ENCODE measurements at regions not wholly inside any gene's neighbourhood (a gene's known extent, or its start where the extent isn't known, plus 50 kb on each side); places are given as distances from the start of the nearest gene placed in this dataset.

GRCh38 chr1:212164095-212164872 lies 120.9 kb upstream of the PPP2R5A start:
- no peak overlapping the region for H3K4me2 ChIP-seq

GRCh38 chr1:212166244-212166643 lies 119.0 kb upstream of the PPP2R5A start:
- Histone ChIP-seq H3K36me3 (replicated peaks in 1 of 2; ENCODE audit: control insufficient read depth in 1 of 2, insufficient read depth in 2 of 2, low read length in 1 of 2) (no peaks in the 10 kb centered on the region), H2AFZ (ENCODE audit: low read depth) (no peak overlapping the region), H3K27me3 (ENCODE audit: insufficient read depth) (no peaks in the 10 kb centered on the region), H3K27ac (ENCODE audit: low read depth in 2 of 2, low read length in 1 of 2) (no peak overlapping the region), H3K9me2 (no peaks in the 10 kb centered on the region), H3K4me2 (no peak overlapping the region), H3K4me3 (ENCODE audit: low read depth in 2 of 2, low read length in 1 of 2) (no peak overlapping the region), H3K9ac (no peak overlapping the region), H3K79me2 (ENCODE audit: insufficient read depth) (no peaks in the 10 kb centered on the region), H3F3A (replicated peaks; ENCODE audit: insufficient read depth) (peaks cover under 1% of the 10 kb centered on the region), H3K4me1 (ENCODE audit: control insufficient read depth in 1 of 2, insufficient read depth in 2 of 2, low read depth in 1 of 2, low read length in 1 of 2) (peaks cover 9 to 11% of the 10 kb centered on the region in 2 experiments; a peak in 1 of 4 replicates), H3K9me3 (no peaks in the 10 kb centered on the region), H4K20me1 (ENCODE audit: insufficient read depth) (no peaks in the 10 kb centered on the region)
- POLR2A ChIA-PET: no interaction called here
- WGBS (ENCODE audit: low lambda C conversion rate): 84% methylated on average over 4 of the region's 4 CpGs
- no peak for DNase-seq
- CTCF ChIA-PET: no interaction called here
- no peak for TF ChIP-seq FOXM1 (IDR thresholded peaks at IDR 0.05; ENCODE audit: low read depth)
- 0 out of 2 replicates have a peak, but pooled peaks have one; percentile 11 for TF ChIP-seq PBX3 (IDR thresholded peaks at IDR 0.05)
- TF ChIP-seq FOXJ3 (CRISPR knock-in tag; IDR thresholded peaks at IDR 0.05): no peak
- no peak for TF ChIP-seq TCF12 (IDR thresholded peaks at IDR 0.05)

More at GRCh38 chr1:212164095-212164872, 120.9 kb upstream of the PPP2R5A start:
- no peaks in the 10 kb centered on the region for H3K9me3 ChIP-seq
- no peak for TF ChIP-seq ELF1 (IDR thresholded peaks at IDR 0.05)
- TF ChIP-seq FOSL2 (IDR thresholded peaks at IDR 0.05; ENCODE audit: borderline replicate concordance, low read depth): no peak
- TF ChIP-seq CTCF (IDR thresholded peaks at IDR 0.05): no peak
- TF ChIP-seq SMC3 (IDR thresholded peaks at IDR 0.05; ENCODE audit: low read depth, low read length): no peak
- TF ChIP-seq TCF12 (IDR thresholded peaks at IDR 0.05): no peak
- peaks cover 4% of the 10 kb centered on the region for H3F3A ChIP-seq (replicated peaks; ENCODE audit: insufficient read depth)
- no peaks in the 10 kb centered on the region for H3K36me3 ChIP-seq (replicated peaks in 1 of 2; ENCODE audit: control insufficient read depth in 1 of 2, insufficient read depth in 2 of 2, low read length in 1 of 2)
- no peaks in the 10 kb centered on the region for H4K20me1 ChIP-seq (ENCODE audit: insufficient read depth)
- peaks cover 9 to 11% of the 10 kb centered on the region in 2 experiments; a peak in 1 of 4 replicates for H3K4me1 ChIP-seq (ENCODE audit: control insufficient read depth in 1 of 2, insufficient read depth in 2 of 2, low read depth in 1 of 2, low read length in 1 of 2)
- POLR2A ChIA-PET: no interaction called here
- no peak overlapping the region for H2AFZ ChIP-seq (ENCODE audit: low read depth)
- DNase-seq: no peak
- no peaks in the 10 kb centered on the region for H3K27me3 ChIP-seq (ENCODE audit: insufficient read depth)
- WGBS (ENCODE audit: low lambda C conversion rate): 79% methylated on average over 5 of the region's 5 CpGs
- H3K27ac ChIP-seq (ENCODE audit: low read depth in 2 of 2, low read length in 1 of 2): no peak overlapping the region
- no peaks in the 10 kb centered on the region for H3K79me2 ChIP-seq (ENCODE audit: insufficient read depth)
- no peaks in the 10 kb centered on the region for H3K9me2 ChIP-seq
- CTCF ChIA-PET: no interaction called here
- H3K9ac ChIP-seq: no peak overlapping the region
- no peak overlapping the region for H3K4me3 ChIP-seq (ENCODE audit: low read depth in 2 of 2, low read length in 1 of 2)

GRCh38 chr1:212166644-212167043 lies 118.6 kb upstream of the PPP2R5A start:
- H3K9me3 ChIP-seq: no peaks in the 10 kb centered on the region
- DNase-seq: no peak
- H3K36me3 ChIP-seq (replicated peaks in 1 of 2; ENCODE audit: control insufficient read depth in 1 of 2, insufficient read depth in 2 of 2, low read length in 1 of 2): no peaks in the 10 kb centered on the region
- H4K20me1 ChIP-seq (ENCODE audit: insufficient read depth): no peaks in the 10 kb centered on the region
- H3F3A ChIP-seq (replicated peaks; ENCODE audit: insufficient read depth): no peaks in the 10 kb centered on the region
- H3K9me2 ChIP-seq: no peaks in the 10 kb centered on the region
- no peak overlapping the region for H3K27ac ChIP-seq (ENCODE audit: low read depth in 2 of 2, low read length in 1 of 2)
- ChIA-PET POLR2A (no interaction called here), CTCF (interaction anchor here (1.0 kb wide), 1 partner anchor 96 kb away, joined by 3 read pairs; no protein-coding TSS in a partner anchor)
- no peaks in the 10 kb centered on the region for H3K27me3 ChIP-seq (ENCODE audit: insufficient read depth)
- H3K4me2 ChIP-seq: no peak overlapping the region
- WGBS (ENCODE audit: low lambda C conversion rate): 35% methylated on average over 1 of the region's 2 CpGs
- peaks cover 9 to 11% of the 10 kb centered on the region in 2 experiments; a peak in 1 of 4 replicates for H3K4me1 ChIP-seq (ENCODE audit: control insufficient read depth in 1 of 2, insufficient read depth in 2 of 2, low read depth in 1 of 2, low read length in 1 of 2)
- H3K9ac ChIP-seq: no peak overlapping the region
- no peak overlapping the region for H3K4me3 ChIP-seq (ENCODE audit: low read depth in 2 of 2, low read length in 1 of 2)
- H3K79me2 ChIP-seq (ENCODE audit: insufficient read depth): no peaks in the 10 kb centered on the region
- H2AFZ ChIP-seq (ENCODE audit: low read depth): no peak overlapping the region
- no peak for TF ChIP-seq SIN3A (IDR thresholded peaks at IDR 0.05; ENCODE audit: borderline replicate concordance, low read depth, low read length)
- TF ChIP-seq ZBTB33 (IDR thresholded peaks at IDR 0.05; ENCODE audit: borderline replicate concordance, low read depth): no peak
- TF ChIP-seq CTCF (IDR thresholded peaks at IDR 0.05): no peak
- TF ChIP-seq TAF1 (IDR thresholded peaks at IDR 0.05; ENCODE audit: borderline replicate concordance, low read depth, low read length): no peak
- TF ChIP-seq ELF1 (IDR thresholded peaks at IDR 0.05): no peak
- TF ChIP-seq USF1 (IDR thresholded peaks at IDR 0.05; ENCODE audit: borderline replicate concordance, low read depth): no peak
- no peak for TF ChIP-seq TCF12 (IDR thresholded peaks at IDR 0.05)
- TF ChIP-seq FOXM1 (IDR thresholded peaks at IDR 0.05; ENCODE audit: low read depth): no peak

Data from SK-N-SH (cell line).